Neuronal stem cell (in vitro differentiated cells): ENCODE measurements at regions not wholly inside any gene's neighbourhood (a gene's known extent, or its start where the extent isn't known, plus 50 kb on each side); places are given as distances from the start of the nearest gene placed in this dataset.

ENCODE experiments used
- DNase-seq: peaks from one replicate; pipeline ENCODE4 v3.0.0-alpha.2; 2013; ENCODE audit warnings: low spot score
- H2AFZ ChIP-seq: one replicate; pipeline ENCODE4 v1.6.1; 2013; ENCODE audit warnings: mild to moderate bottlenecking, low read length, inconsistent platforms
- H2AK5ac ChIP-seq: 2 replicates; pipeline ENCODE4 v1.6.1; 2013; ENCODE audit warnings: low read depth, mild to moderate bottlenecking, inconsistent platforms, low read length, moderate library complexity, mixed read lengths
- H2BK120ac ChIP-seq: 2 replicates; pipeline ENCODE4 v1.6.1; 2013; ENCODE audit warnings: low read depth, mild to moderate bottlenecking, inconsistent platforms, low read length, moderate library complexity, mixed read lengths
- H2BK12ac ChIP-seq: one replicate; pipeline ENCODE4 v1.6.1; 2013; ENCODE audit warnings: low read length, inconsistent platforms
- H2BK15ac ChIP-seq: 2 replicates; pipeline ENCODE4 v1.6.1; 2013; ENCODE audit warnings: mild to moderate bottlenecking, low read length, inconsistent platforms, mixed read lengths
- H2BK5ac ChIP-seq: one replicate; pipeline ENCODE4 v1.6.1; 2013; ENCODE audit warnings: inconsistent platforms, mild to moderate bottlenecking, low read length, moderate library complexity
- H3K14ac ChIP-seq: one replicate; pipeline ENCODE4 v1.6.1; 2013; ENCODE audit warnings: low read length, inconsistent platforms
- H3K18ac ChIP-seq: 2 replicates; pipeline ENCODE4 v1.6.1; 2013; ENCODE audit warnings: low read length, inconsistent platforms
- H3K23ac ChIP-seq: 2 replicates; pipeline ENCODE4 v1.6.1; 2013; ENCODE audit warnings: low read depth, mild to moderate bottlenecking, mixed read lengths, low read length, inconsistent platforms; ENCODE audit not compliant: poor library complexity
- H3K27ac ChIP-seq: replicated peaks from 3 replicates; pipeline ENCODE4 v1.5.1; 2013; ENCODE audit warnings: low read length, inconsistent platforms
- H3K27me3 ChIP-seq, 3 experiments: 2 replicates each; pipeline ENCODE4 v1.6.1; 2013; ENCODE audit warnings: low read length in 3 of 3, mild to moderate bottlenecking in 2 of 3, inconsistent platforms in 1 of 3, low read depth in 1 of 3, mixed read lengths in 1 of 3, moderate library complexity in 1 of 3; ENCODE audit not compliant: control insufficient read depth in 3 of 3, insufficient read depth in 3 of 3
- H3K36me3 ChIP-seq, 2 donors: replicated peaks in 1 of 2; 2 replicates each; pipeline ENCODE4 v1.6.1; 2013; ENCODE audit warnings: low read length in 2 of 2; ENCODE audit not compliant: control insufficient read depth in 2 of 2, insufficient read depth in 2 of 2
- H3K4ac ChIP-seq: 2 replicates; pipeline ENCODE4 v1.6.1; 2013; ENCODE audit warnings: inconsistent platforms, mild to moderate bottlenecking, low read length, moderate library complexity
- H3K4me1 ChIP-seq, 2 donors: 1 replicate in 1 of 2; 2 replicates in 1 of 2; pipeline ENCODE4 v1.6.1; 2013; ENCODE audit warnings: low read length in 2 of 2, low read depth in 1 of 2; ENCODE audit not compliant: control insufficient read depth in 2 of 2, insufficient read depth in 1 of 2
- H3K4me2 ChIP-seq: one replicate; pipeline ENCODE4 v1.6.1; 2013; ENCODE audit warnings: mild to moderate bottlenecking, low read length, inconsistent platforms; ENCODE audit not compliant: insufficient read depth, poor library complexity, severe bottlenecking
- H3K4me3 ChIP-seq, 2 donors: 2 replicates each; pipeline ENCODE4 v1.5.1; 2013; ENCODE audit warnings: low read length in 2 of 2, mild to moderate bottlenecking in 2 of 2, inconsistent platforms in 1 of 2, moderate library complexity in 1 of 2
- H3K79me1 ChIP-seq: one replicate; pipeline ENCODE4 v1.6.1; 2013; ENCODE audit warnings: low read depth, mild to moderate bottlenecking, inconsistent platforms, low read length, moderate library complexity
- H3K9ac ChIP-seq: one replicate; pipeline ENCODE4 v1.6.1; 2013; ENCODE audit warnings: mild to moderate bottlenecking, low read depth, low read length, inconsistent platforms; ENCODE audit not compliant: poor library complexity
- H3K9me3 ChIP-seq, 2 donors: replicated peaks in 1 of 2; 2 replicates each; pipeline versions ENCODE3 to v1.6.1; 2013; ENCODE audit warnings: low read length in 2 of 2, mild to moderate bottlenecking in 2 of 2, inconsistent platforms in 1 of 2, low read depth in 1 of 2, mixed read lengths in 1 of 2, moderate library complexity in 1 of 2; ENCODE audit not compliant: control insufficient read depth in 2 of 2, insufficient read depth in 1 of 2
- H4K8ac ChIP-seq: one replicate; pipeline ENCODE4 v1.6.1; 2013; ENCODE audit warnings: low read depth, mild to moderate bottlenecking, inconsistent platforms, low read length, moderate library complexity
- H4K91ac ChIP-seq: one replicate; pipeline ENCODE4 v1.6.1; 2013; ENCODE audit warnings: low read length, low read depth, mild to moderate bottlenecking, inconsistent platforms; ENCODE audit not compliant: poor library complexity
- WGBS, 2 donors: extraction: QIAGEN DNeasy Blood & Tissue Kit; methylation state at CpG; one replicate each; pipeline ENCODE4 v1.1.7; 2013; ENCODE audit warnings: missing lambda C conversion rate in 2 of 2, mixed read lengths in 1 of 2; ENCODE audit not compliant: insufficient read length in 2 of 2, insufficient replicate concordance in 1 of 2; ENCODE audit errors: extremely low coverage in 2 of 2; 5-methylcytosine and 5-hydroxymethylcytosine counted together

- H4K8ac ChIP-seq = no peak overlapping the region
- H2BK15ac ChIP-seq = no peak overlapping the region
- H2BK12ac ChIP-seq = no peak overlapping the region
- H3K27ac ChIP-seq = no peak overlapping the region
- H2BK120ac ChIP-seq = no peak overlapping the region
- no peak overlapping the region for H2AFZ ChIP-seq
- H3K36me3 ChIP-seq = no peaks in the 10 kb centered on the region
- H3K4me2 ChIP-seq = no peak overlapping the region
- peaks cover 0 to 9% of the 10 kb centered on the region in 2 donors for H3K4me1 ChIP-seq
- DNase-seq = no peak
- H3K27me3 ChIP-seq = no peaks in the 10 kb centered on the region
- no CpG with 5 or more reads among the region's 3 CpGs for WGBS, 2 donors
- H3K9me3 ChIP-seq = no peaks in the 10 kb centered on the region
- no peak overlapping the region for H3K14ac ChIP-seq
- H3K4me3 ChIP-seq = no peak overlapping the region
- H3K9ac ChIP-seq = no peak overlapping the region
- no peak overlapping the region for H2AK5ac ChIP-seq
- no peak overlapping the region for H3K4ac ChIP-seq
- H3K18ac ChIP-seq = no peak overlapping the region
- no peak overlapping the region for H2BK5ac ChIP-seq
- H3K79me1 ChIP-seq = no peaks in the 10 kb centered on the region
- H4K91ac ChIP-seq = no peak overlapping the region
- no peak overlapping the region for H3K23ac ChIP-seq
Observed at GRCh38 chr2:151189125-151189524, 72.5 kb downstream of the RBM43 start.

DNA sequence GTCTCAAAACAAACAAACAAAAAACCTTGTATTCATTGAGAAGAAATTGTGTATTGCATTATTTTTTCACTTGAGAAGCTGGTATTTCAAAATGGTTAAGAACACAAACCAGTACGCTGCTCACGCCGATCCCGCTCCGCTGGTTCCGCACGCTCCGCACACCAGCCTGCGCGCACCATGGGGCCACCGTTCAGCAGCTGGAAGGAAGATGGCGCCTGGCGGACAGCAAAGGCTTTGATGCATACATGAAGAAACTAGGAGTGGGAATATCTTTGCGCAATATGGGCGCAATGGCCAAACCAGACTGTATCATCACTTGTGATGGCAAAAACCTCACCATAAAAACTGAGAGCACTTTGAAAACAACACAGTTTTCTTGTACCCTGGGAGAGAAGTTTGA is 75.7 kb downstream of the RBM43 start:
- Histone ChIP-seq H3K27ac (no peak overlapping the region), H3K4me2 (no peak overlapping the region), H4K91ac (no peak overlapping the region), H3K4me3 (peak overlapping the region in 1 of 2 donors; percentile 38), H3K36me3 (no peaks in the 10 kb centered on the region), H3K9me3 (no peaks in the 10 kb centered on the region), H3K27me3 (no peaks in the 10 kb centered on the region), H2BK12ac (no peak overlapping the region), H3K23ac (no peak overlapping the region), H3K4ac (no peak overlapping the region), H3K18ac (no peak overlapping the region), H2BK15ac (no peak overlapping the region), H2AFZ (no peak overlapping the region), H3K9ac (no peak overlapping the region), H2BK5ac (no peak overlapping the region), H3K14ac (no peak overlapping the region), H3K4me1 (no peaks in the 10 kb centered on the region), H3K79me1 (no peaks in the 10 kb centered on the region), H4K8ac (no peak overlapping the region), H2AK5ac (no peak overlapping the region), H2BK120ac (no peak overlapping the region)
- WGBS, 2 donors = no CpG with 5 or more reads among the region's 15 CpGs
- no peak for DNase-seq

DNA sequence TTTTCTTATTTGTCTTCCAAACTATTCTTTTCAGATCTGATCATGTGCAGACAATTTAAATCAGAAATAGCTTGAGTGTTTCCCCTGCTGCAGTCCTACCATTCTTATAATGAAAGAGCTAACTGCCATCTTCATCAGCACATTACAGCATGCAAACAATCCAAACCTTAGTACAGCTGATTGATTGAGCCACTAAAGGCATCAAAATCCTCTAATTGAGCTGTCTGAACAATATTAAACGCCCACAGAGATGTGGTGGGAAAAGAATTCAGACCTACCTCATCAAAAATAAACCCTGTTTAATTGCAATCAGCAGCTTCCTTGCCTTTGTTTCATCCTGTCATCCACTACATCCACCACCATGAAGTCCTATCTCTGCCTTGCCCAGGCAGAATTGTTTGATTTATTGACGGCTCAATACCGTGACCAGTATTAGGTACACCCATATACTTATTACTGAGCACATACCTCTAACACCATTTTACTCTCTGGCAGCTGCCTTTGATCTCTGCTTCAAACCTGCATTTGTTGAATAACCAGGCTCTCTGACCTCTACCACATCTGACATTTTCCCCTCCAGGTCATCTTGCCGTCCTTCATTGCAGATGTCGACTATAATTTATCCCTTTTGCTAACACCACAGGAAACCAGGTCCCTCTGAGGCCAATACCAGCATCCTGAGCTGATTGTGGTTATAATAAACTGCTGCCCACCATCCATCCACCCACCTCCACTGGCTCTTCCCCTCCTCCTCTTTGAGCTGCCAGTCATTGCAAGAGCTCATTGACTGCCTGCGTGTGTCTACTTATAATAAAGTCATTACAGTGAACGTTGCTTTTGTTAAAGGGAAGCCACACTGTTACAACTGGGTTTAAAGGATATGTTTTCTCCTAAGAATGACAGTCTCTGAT is 78.5 kb downstream of the RBM43 start:
- no peak overlapping the region for H2BK120ac ChIP-seq
- WGBS, 2 donors = no CpG with 5 or more reads among the region's 7 CpGs
- H3K4ac ChIP-seq = no peak overlapping the region
- H3K27me3 ChIP-seq = no peaks in the 10 kb centered on the region
- no peak overlapping the region for H3K18ac ChIP-seq
- H3K23ac ChIP-seq = no peak overlapping the region
- H2AK5ac ChIP-seq = no peak overlapping the region
- no peak for DNase-seq
- H2BK12ac ChIP-seq = no peak overlapping the region
- H3K9ac ChIP-seq = no peak overlapping the region
- no peak overlapping the region for H4K8ac ChIP-seq
- no peak overlapping the region for H2BK5ac ChIP-seq
- no peak overlapping the region for H4K91ac ChIP-seq
- H3K27ac ChIP-seq = no peak overlapping the region
- no peak overlapping the region for H2AFZ ChIP-seq
- H3K9me3 ChIP-seq = no peaks in the 10 kb centered on the region
- no peak overlapping the region for H3K14ac ChIP-seq
- no peaks in the 10 kb centered on the region for H3K79me1 ChIP-seq
- H2BK15ac ChIP-seq = no peak overlapping the region
- H3K4me2 ChIP-seq = no peak overlapping the region
- no peaks in the 10 kb centered on the region for H3K4me1 ChIP-seq
- H3K4me3 ChIP-seq = no peak overlapping the region
- H3K36me3 ChIP-seq = no peaks in the 10 kb centered on the region

DNA sequence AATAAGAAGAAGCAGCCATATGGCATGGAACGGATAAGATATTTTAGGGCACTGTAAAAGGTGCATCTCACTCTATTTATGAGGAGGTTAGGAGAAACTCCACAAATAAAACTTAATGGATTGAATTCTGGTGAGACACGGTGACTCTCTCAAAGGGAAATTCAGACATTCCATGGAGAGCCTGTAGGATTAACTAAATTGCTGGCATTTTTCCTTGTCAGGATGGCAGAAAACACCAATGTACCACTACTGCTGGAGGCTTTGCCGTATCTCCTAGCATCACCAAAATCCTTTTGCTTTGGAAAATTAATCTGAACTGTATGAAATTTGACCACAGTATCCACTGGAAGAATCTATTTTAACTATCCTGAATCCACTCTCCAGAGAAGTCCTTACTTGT is 79.3 kb downstream of the RBM43 start:
- no CpG with 5 or more reads among the region's 3 CpGs for WGBS, 2 donors
- no peak overlapping the region for H2BK15ac ChIP-seq
- no peak overlapping the region for H2BK5ac ChIP-seq
- H3K4me2 ChIP-seq = no peak overlapping the region
- no peaks in the 10 kb centered on the region for H3K36me3 ChIP-seq
- H3K9ac ChIP-seq = no peak overlapping the region
- no peaks in the 10 kb centered on the region for H3K9me3 ChIP-seq
- no peak overlapping the region for H2AFZ ChIP-seq
- no peak overlapping the region for H3K27ac ChIP-seq
- DNase-seq = no peak
- H3K4me3 ChIP-seq = no peak overlapping the region
- no peak overlapping the region for H3K4ac ChIP-seq
- no peak overlapping the region for H3K23ac ChIP-seq
- no peak overlapping the region for H4K8ac ChIP-seq
- H2AK5ac ChIP-seq = no peak overlapping the region
- H4K91ac ChIP-seq = no peak overlapping the region
- no peak overlapping the region for H3K18ac ChIP-seq
- H3K14ac ChIP-seq = no peak overlapping the region
- H3K79me1 ChIP-seq = no peaks in the 10 kb centered on the region
- no peaks in the 10 kb centered on the region for H3K27me3 ChIP-seq
- H2BK120ac ChIP-seq = no peak overlapping the region
- no peaks in the 10 kb centered on the region for H3K4me1 ChIP-seq
- no peak overlapping the region for H2BK12ac ChIP-seq
